Spleen (tissue), 7 donors: ENCODE measurements at regions not wholly inside any gene's neighbourhood (a gene's known extent, or its start where the extent isn't known, plus 50 kb on each side); places are given as distances from the start of the nearest gene placed in this dataset.

ENCODE experiments used
- CTCF ChIP-seq, 11 experiments: fragments of 200-600 bp in 7 of 11; fragments of 450-650 bp in 4 of 11; sonication (generic) in 4 of 11; IDR thresholded peaks in 8 of 11; conservative IDR thresholded peaks in 3 of 11; 1 replicate in 7 of 11; 2 replicates in 4 of 11; pipeline versions ENCODE4 v1.4.0 to v1.8.0; 2016 to 2021; ENCODE audit warnings: antibody characterized with exemption in 11 of 11, inconsistent platforms in 4 of 11, mild to moderate bottlenecking in 1 of 11
- POLR2A ChIP-seq, 3 donors: fragments of 450-650 bp; IDR thresholded peaks; one replicate each; pipeline ENCODE4 v1.5.1; 2017; ENCODE audit warnings: antibody characterized with exemption in 3 of 3, mild to moderate bottlenecking in 1 of 3
- donor health status: DM: no; HTN: no; CAD: no; lungs with moderate emphysema.
- donor health status: DM: no; HTN: no; CAD: no.
- donor health status: DM: no; HTN: no; CAD: no.

- TF ChIP-seq CTCF (IDR thresholded peaks at IDR 0.05 in 8 of 11, conservative IDR thresholded peaks at IDR 0.05 in 3 of 11), result no peak
- no peak for TF ChIP-seq POLR2A (IDR thresholded peaks at IDR 0.05)
Measured at GRCh38 chr9:22528485-22528884, 81.9 kb downstream of the DMRTA1 start.
